Activated CD4-positive, alpha-beta T cell treated with anti-CD3 and anti-CD28 coated beads, Interleukin-2, amount 50 U/mL, for 24 hours (primary cell): ENCODE measurements at regions not wholly inside any gene's neighbourhood (a gene's known extent, or its start where the extent isn't known, plus 50 kb on each side); places are given as distances from the start of the nearest gene placed in this dataset.
"Not testable (repeated sequence)": the region's sequence is repeated elsewhere in the genome, so short reads cannot be mapped to it uniquely, and the experiment has no call there.

ENCODE experiments used
- DNase-seq, 2 donors: peaks; one replicate each; pipeline ENCODE4 v3.0.0-alpha.2; 2020; ENCODE audit warnings: low read depth in 1 of 2, low spot score in 1 of 2

GRCh38 chr2:111420074-111420473, 299.4 kb downstream of the BCL2L11 start:
- not testable (repeated sequence) for DNase-seq

DNA sequence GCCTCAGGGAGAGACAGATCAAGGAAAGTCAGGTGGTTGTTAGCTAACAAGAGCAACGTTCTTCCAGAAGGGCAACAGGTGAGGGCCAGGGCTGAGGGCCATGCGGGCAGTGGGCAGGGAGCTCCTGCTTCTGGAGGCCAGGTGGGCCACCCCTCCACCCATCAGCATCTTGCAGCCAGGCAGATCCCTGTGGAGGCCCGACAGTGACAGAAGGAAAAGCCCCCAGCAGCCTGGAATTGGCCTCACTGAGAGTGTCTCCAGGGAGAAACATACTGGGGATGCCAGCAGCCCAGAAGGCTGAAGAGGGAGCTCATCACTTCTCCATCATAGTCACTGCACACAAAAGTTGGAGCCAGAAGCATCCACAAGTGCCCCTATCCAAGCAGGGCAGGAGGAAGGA, 300.1 kb downstream of the BCL2L11 start:
- not testable (repeated sequence) for DNase-seq

- not testable (repeated sequence) for DNase-seq
Measured at GRCh38 chr2:111421949-111422348, 301.2 kb downstream of the BCL2L11 start.

GRCh38 chr2:111422562-111422961, 301.8 kb downstream of the BCL2L11 start:
- not testable (repeated sequence) for DNase-seq

DNA sequence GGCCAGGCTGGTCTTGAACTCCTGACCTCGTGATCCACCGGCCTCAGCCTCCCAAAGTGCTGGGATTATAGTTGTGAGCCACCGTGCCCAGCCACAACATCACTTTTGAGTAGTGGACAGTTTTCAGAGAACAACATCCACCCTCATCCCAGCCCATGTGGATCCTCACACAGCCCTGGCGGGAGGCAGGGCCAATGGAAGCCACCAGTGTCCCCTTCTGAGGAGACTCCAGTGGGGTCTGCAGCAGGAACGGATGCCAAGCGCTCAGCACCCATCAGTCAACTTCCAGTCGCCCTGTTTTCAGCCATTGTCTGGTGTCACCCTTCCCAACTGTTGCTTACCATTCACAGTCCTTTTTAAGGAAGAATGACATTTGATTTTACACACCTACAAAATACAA, 302.5 kb downstream of the BCL2L11 start:
- DNase-seq = not testable (repeated sequence)

DNA sequence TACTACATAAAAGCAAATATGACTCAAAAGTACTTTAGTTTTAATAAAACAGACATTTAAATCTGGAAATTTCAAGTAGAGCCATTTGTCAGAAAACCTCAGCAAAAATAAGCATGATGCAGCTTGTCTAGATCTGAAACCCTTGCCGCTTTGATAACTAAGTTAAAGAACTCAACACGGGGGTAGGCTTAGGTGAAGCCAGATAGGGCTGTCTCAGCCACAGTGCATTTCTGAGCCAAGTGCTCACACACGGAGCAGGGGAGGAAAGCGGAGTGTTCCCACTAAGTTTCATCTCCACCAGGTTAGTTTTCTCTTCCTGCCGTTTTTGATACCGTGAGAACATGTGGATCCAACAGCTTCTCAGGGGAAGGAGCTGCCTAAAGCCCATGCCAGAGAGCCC, 303.5 kb downstream of the BCL2L11 start:
- not testable (repeated sequence) for DNase-seq

- DNase-seq = peak; percentile 48 to 51
Measured at GRCh38 chr2:111424851-111425309, 304.2 kb downstream of the BCL2L11 start.

- peak in 1 of 2 donors; percentile 49 for DNase-seq
Measured at GRCh38 chr2:111425789-111426201, 305.1 kb downstream of the BCL2L11 start.

GRCh38 chr2:111427346-111427745, 306.6 kb downstream of the BCL2L11 start:
- not testable (repeated sequence) for DNase-seq

DNA sequence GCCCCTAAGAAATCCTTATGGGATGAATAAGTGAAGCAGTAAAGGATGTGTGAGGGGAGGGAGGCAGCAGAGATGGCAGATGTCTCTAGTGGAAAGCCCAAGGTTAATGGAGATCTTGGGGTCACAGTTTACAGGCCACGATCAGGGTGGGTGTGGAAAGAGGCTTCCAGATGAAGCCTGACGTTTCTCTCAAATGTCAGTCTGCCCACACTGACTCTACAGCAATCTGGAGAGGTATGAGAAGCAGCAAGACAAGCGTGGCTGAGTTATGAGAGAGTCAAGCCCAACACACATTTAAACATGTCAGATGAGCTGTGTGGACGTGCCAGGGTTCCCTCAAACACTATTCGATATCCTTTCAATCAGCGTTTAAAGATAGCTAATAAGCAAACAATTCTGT, 308.2 kb downstream of the BCL2L11 start:
- DNase-seq = not testable (repeated sequence)

GRCh38 chr2:111429353-111429752, 308.6 kb downstream of the BCL2L11 start:
- not testable (repeated sequence) for DNase-seq

- DNase-seq = not testable (repeated sequence)
Measured at GRCh38 chr2:111430817-111431661, 310.3 kb downstream of the BCL2L11 start.

GRCh38 chr2:111432423-111432822, 311.7 kb downstream of the BCL2L11 start:
- not testable (repeated sequence) for DNase-seq

- DNase-seq = not testable (repeated sequence)
Measured at GRCh38 chr2:111432916-111433499, 312.3 kb downstream of the BCL2L11 start.

DNA sequence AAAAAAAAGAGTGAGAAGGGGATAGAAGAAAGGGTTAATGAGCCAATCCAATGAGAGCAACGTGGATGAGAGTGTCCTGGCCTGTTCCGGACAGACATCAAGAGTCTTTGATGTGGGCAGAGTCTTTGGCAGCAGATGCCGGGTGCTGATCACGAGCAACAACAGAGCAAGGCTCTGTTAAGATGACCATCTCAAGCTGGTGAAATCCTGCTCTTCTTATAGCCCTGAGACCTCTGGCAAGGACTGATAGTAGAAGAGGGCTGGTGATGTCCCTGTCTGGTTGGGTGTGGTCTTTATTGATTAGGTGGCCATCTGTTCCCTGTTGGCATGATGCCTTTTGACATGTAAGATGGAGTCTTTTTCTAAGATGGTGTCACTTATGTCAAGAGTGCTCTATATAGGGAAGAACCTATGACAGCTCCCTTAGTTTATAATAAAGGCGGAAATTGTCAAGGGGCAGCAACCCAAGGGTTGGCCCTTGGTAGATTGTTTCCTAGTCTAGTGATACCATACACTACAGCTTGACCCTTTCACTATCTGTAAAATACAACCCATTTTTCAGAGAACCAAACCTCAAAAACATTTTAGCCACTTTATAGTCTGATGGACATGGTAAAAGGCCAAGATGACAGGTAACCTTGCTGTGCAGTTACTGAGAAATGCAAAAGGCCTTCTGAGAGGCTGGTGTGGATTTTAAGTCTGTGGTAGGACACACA, 313.3 kb downstream of the BCL2L11 start:
- DNase-seq = not testable (repeated sequence)

GRCh38 chr2:111434608-111434939, 313.9 kb downstream of the BCL2L11 start:
- not testable (repeated sequence) for DNase-seq

- DNase-seq = not testable (repeated sequence)
Measured at GRCh38 chr2:111435553-111436310, 315.0 kb downstream of the BCL2L11 start.

GRCh38 chr2:111436411-111436810, 315.7 kb downstream of the BCL2L11 start:
- not testable (repeated sequence) for DNase-seq

GRCh38 chr2:111437288-111437990, 316.7 kb downstream of the BCL2L11 start:
- DNase-seq = not testable (repeated sequence)

- DNase-seq = not testable (repeated sequence)
Measured at GRCh38 chr2:111438161-111438560, 317.4 kb downstream of the BCL2L11 start.
